Effector memory CD8-positive, alpha-beta T cell (primary cell): ENCODE measurements at regions not wholly inside any gene's neighbourhood (a gene's known extent, or its start where the extent isn't known, plus 50 kb on each side); places are given as distances from the start of the nearest gene placed in this dataset.
"Not testable (repeated sequence)": the region's sequence is repeated elsewhere in the genome, so short reads cannot be mapped to it uniquely, and the experiment has no call there.

ENCODE experiments used
- ATAC-seq: fragments of 150-1000 bp; cut with Tn5 transposase; replicated peaks from 2 replicates; pipeline ENCODE4 v1.10.0; 2021; ENCODE audit warnings: mild to moderate bottlenecking, moderate library complexity
- DNase-seq, 3 experiments: peaks; one replicate each; pipeline ENCODE4 v3.0.0; 2021
- H3K27ac Mint-ChIP-seq, 2 donors: one replicate each; pipeline ENCODE4 v1.8.0; 2022; ENCODE audit warnings: mild to moderate bottlenecking in 2 of 2, mixed read lengths in 2 of 2, moderate library complexity in 2 of 2
- H3K27me3 Mint-ChIP-seq, 2 donors: one replicate each; pipeline ENCODE4 v1.8.0; 2022; ENCODE audit warnings: mixed read lengths in 2 of 2
- H3K36me3 Mint-ChIP-seq: one replicate; pipeline ENCODE4 v1.8.0; 2022; ENCODE audit warnings: mild to moderate bottlenecking, moderate library complexity, mixed read lengths; ENCODE audit not compliant: insufficient read depth
- H3K4me1 Mint-ChIP-seq, 2 donors: one replicate each; pipeline ENCODE4 v1.8.0; 2022; ENCODE audit warnings: low read depth in 2 of 2, mixed read lengths in 2 of 2
- H3K4me3 Mint-ChIP-seq, 2 donors: one replicate each; pipeline ENCODE4 v1.8.0; 2022; ENCODE audit warnings: mild to moderate bottlenecking in 2 of 2, mixed read lengths in 2 of 2, moderate library complexity in 2 of 2
- H3K9me3 Mint-ChIP-seq, 2 donors: one replicate each; pipeline ENCODE4 v1.8.0; 2022; ENCODE audit warnings: mixed read lengths in 2 of 2

DNA sequence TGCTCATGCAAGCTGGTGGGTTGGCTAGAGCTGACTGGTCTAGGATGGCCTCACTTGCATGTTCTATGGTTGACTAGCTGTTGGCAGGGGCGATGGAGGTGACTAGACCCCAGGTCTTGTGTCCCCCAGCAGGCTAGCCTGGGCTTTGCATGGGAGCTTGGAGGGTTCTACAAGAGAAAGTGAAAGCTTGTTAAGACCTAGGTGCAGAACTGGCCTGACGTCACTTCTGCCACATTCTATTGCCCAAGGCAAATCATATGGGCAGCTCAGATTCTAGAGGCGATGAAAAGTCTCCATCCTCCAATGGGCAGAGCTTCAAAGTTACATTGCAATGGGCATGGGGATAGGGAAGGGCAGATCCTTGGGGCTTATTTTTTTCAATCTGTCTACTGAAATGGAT lies 170.9 kb downstream of the MIAT start:
- Mint-ChIP-seq H3K27me3 (no peaks in the 10 kb centered on the region), H3K36me3 (no peaks in the 10 kb centered on the region), H3K9me3 (no peaks in the 10 kb centered on the region), H3K4me1 (peaks cover 0 to 2% of the 10 kb centered on the region in 2 donors), H3K4me3 (no peak overlapping the region), H3K27ac (peak overlapping the region in 1 of 2 donors; percentile 0)
- ATAC-seq: no peak
- no peak for DNase-seq

DNA sequence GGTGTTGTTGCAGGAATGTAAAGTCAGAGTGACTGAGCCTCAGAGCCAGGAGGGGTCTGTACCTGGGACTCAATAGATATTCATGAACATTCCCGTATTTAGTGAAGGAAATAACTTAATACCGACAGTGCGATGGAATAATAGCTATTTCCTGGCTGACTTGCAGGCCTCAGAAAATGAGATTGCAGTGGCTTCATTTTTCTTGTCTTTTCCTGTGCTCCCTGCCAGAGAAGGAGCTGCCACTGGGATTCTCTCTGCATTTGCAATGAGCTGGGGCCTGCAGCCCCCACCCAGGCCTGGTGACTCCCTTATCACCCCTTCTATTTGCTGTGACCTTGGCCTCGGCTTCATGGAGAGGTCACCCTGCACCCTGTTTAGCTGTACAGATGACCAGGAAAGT lies 173.4 kb downstream of the MIAT start:
- Mint-ChIP-seq H3K27me3 (peaks cover 0 to 5% of the 10 kb centered on the region in 2 donors), H3K36me3 (no peaks in the 10 kb centered on the region), H3K4me1 (peaks cover 0 to 2% of the 10 kb centered on the region in 2 donors), H3K4me3 (no peak overlapping the region), H3K27ac (no peak overlapping the region), H3K9me3 (no peaks in the 10 kb centered on the region)
- ATAC-seq: no peak
- no peak for DNase-seq

DNA sequence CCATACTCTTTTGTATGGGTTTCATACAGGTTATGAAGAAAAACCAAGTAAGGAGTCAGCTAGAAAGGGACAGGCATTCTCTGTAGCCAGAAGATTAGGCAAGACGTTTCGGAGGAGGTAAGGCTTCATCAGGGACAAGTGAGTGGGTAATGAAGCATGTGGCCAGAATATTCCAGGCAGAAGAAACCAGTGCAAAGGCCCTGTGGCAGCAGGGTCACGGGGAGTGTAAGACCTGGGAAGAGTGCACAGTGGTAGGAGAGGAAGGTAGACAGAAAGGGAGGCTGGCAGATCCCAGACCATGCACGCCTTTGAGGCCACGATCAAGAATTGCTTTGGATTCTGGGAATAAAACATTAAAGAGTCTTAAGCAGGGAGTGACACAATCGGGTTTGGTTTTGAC lies 177.6 kb downstream of the MIAT start:
- H3K9me3 Mint-ChIP-seq: no peaks in the 10 kb centered on the region
- H3K4me3 Mint-ChIP-seq: no peak overlapping the region
- no peaks in the 10 kb centered on the region for H3K4me1 Mint-ChIP-seq
- peaks cover 0 to 5% of the 10 kb centered on the region in 2 donors for H3K27me3 Mint-ChIP-seq
- ATAC-seq (no peak), DNase-seq (no peak)
- no peak overlapping the region for H3K27ac Mint-ChIP-seq
- no peaks in the 10 kb centered on the region for H3K36me3 Mint-ChIP-seq

DNA sequence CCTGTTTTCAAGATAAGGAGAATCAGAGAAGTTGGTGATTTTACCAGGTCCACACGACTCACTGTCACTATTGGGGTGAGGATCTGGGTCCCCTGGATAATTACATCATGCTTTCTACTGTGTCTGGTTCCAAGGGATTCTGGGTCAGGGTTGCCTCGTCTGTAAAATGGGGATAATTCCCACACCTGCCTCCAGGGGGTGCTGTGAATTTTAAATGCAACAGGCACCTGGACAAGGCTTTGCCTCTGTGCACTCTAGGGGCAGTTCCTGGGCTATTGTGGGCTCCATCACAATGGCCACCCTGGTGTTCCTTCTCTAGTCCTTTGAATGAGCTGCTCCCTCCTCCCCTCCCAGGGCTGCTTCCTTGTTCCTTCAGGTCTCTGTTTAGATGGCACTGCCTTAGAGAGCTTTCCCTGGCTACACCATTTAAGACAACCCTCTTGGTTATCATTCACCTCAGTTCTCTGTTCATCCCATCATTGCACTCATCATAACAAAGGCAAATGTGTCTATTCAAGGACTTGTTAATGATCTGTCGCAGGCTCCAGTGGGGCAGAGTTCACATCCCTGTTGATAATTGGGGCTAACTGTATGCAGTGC lies 178.6 kb downstream of the MIAT start:
- DNase-seq (peak; percentile 11 to 40 (median 15)), ATAC-seq (no peak)
- Mint-ChIP-seq H3K9me3 (no peaks in the 10 kb centered on the region), H3K4me1 (no peaks in the 10 kb centered on the region), H3K36me3 (no peaks in the 10 kb centered on the region), H3K27ac (no peak overlapping the region), H3K4me3 (no peak overlapping the region), H3K27me3 (peaks cover 0 to 5% of the 10 kb centered on the region in 2 donors)

DNA sequence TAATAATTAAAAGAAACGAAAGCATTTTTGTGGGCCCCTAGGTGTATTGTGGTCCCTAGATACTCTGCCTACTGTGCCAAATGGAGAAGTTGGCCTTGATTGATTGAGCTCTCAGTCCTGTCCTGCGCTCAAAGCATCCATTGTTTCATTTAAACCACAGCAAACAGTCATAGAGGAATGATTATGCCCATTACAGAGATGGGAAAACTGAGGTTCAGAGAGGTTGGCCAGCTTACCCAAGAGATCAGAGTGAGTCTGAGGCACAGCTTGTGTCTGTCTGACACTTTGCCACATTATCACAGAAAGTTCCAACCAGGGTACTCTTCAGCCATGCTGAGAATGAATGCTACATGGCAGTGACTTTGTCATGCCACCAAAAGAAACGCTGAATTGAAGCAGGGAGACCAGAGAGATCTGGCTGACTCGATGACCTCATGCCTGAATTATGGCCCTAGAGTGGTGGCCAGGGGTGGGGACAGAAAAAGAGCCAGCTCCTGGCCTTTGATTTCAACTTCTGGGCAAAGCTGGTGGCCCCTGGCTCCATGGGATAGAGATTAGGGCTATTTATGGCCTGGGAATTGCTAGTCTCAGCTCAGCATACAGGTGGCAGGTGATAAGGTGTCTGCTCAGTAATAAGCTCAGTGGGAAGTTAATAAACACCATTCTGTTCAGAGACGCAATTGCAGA lies 180.5 kb downstream of the MIAT start:
- no peak overlapping the region for H3K4me3 Mint-ChIP-seq
- DNase-seq (no peak), ATAC-seq (no peak)
- peaks cover 0 to 5% of the 10 kb centered on the region in 2 donors for H3K27me3 Mint-ChIP-seq
- no peaks in the 10 kb centered on the region for H3K36me3 Mint-ChIP-seq
- no peaks in the 10 kb centered on the region for H3K9me3 Mint-ChIP-seq
- no peaks in the 10 kb centered on the region for H3K4me1 Mint-ChIP-seq
- H3K27ac Mint-ChIP-seq: no peak overlapping the region

DNA sequence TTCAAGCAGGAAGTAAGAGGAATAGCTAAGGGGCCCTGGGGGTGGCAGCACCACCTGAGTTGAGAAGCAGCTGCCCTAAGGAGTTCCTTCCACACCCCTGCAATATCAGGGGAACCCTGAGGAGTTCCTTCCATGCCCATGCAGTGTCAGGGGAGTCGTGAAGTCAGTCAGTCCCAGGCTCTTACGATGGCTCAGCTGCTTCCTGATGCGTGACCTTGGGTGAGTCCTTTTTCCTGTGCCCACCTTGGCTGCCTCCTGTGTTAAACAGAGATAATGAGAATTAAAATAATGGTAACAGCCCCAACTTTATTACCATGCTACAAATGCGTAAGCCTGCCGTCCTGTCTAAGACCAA lies 181.1 kb downstream of the MIAT start:
- H3K27ac Mint-ChIP-seq: peak overlapping the region in 1 of 2 donors; percentile 38
- ATAC-seq (no peak), DNase-seq (no peak)
- H3K4me1 Mint-ChIP-seq: no peaks in the 10 kb centered on the region
- H3K27me3 Mint-ChIP-seq: peaks cover 0 to 5% of the 10 kb centered on the region in 2 donors
- no peak overlapping the region for H3K4me3 Mint-ChIP-seq
- H3K36me3 Mint-ChIP-seq: no peaks in the 10 kb centered on the region
- no peaks in the 10 kb centered on the region for H3K9me3 Mint-ChIP-seq

DNA sequence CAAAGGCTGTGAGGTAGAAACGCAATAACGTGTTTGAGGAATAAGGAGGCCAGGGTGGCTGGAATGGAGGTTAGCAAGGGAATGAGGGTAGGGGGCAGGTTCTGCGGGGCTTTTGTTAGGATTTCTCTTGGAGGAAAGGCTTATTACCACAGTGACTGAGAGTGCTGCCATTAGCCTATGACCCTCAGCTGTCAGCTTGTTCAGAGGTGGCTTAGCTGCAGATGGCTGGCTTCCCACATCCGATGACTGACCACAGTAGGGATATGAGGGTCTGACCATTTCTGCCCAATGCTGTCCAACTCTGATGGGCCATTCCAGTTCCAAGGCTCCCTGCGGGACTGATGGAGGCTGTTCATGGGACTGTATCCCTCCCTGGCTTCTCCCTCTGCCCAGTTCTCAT lies 181.8 kb downstream of the MIAT start:
- no peaks in the 10 kb centered on the region for H3K4me1 Mint-ChIP-seq
- no peaks in the 10 kb centered on the region for H3K36me3 Mint-ChIP-seq
- H3K27ac Mint-ChIP-seq: peak overlapping the region in 1 of 2 donors; percentile 38
- ATAC-seq (no peak), DNase-seq (no peak)
- H3K4me3 Mint-ChIP-seq: no peak overlapping the region
- H3K27me3 Mint-ChIP-seq: no peaks in the 10 kb centered on the region
- no peaks in the 10 kb centered on the region for H3K9me3 Mint-ChIP-seq

DNA sequence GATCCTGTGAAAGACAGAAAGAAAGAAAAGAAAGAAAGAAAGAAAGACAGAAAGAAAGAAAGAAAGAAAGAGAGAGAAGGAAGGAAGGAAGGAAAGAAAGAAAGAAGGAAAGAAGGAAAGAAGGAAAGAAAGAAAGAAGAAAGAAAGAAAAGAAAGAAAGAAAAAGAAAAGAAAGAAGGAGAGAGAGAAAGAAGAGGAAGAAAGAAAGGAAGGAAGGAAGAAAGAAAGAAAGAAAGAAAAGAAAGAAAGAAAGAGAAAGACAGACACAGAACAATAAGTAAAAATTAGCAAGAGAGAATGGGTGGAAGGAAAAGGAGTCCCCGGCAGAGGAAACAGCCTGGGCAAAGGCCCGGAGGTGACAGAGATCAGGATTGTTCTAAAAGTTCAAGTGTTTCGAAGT lies 183.4 kb downstream of the MIAT start:
- not testable (repeated sequence) for H3K4me1 Mint-ChIP-seq, ATAC-seq, DNase-seq, H3K9me3 Mint-ChIP-seq, H3K27ac Mint-ChIP-seq, H3K27me3 Mint-ChIP-seq, H3K36me3 Mint-ChIP-seq, H3K4me3 Mint-ChIP-seq

DNA sequence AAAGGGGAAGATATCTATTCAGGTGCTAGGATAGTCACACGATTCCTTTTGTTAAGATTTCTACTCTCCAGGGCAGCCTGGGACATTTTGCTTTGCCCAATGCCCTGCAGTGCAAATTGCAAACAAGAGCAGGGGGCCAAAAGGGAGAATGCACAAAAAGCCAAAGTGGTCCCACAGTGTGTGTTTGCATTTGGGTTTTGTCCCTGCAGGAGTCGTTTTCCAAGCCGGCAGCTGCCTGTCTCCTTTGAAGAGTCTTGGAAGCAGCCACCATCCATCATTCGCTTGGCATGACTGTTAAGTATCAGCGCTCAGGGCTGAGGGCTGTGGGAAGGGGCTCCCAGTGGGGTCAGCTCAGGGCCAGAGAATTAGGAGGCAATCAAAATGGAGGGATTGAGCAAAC lies 184.7 kb downstream of the MIAT start:
- Mint-ChIP-seq H3K4me1 (peaks cover 5 to 11% of the 10 kb centered on the region in 2 donors), H3K27ac (no peak overlapping the region), H3K9me3 (no peaks in the 10 kb centered on the region), H3K27me3 (no peaks in the 10 kb centered on the region), H3K4me3 (no peak overlapping the region), H3K36me3 (no peaks in the 10 kb centered on the region)
- ATAC-seq (no peak), DNase-seq (no peak)

DNA sequence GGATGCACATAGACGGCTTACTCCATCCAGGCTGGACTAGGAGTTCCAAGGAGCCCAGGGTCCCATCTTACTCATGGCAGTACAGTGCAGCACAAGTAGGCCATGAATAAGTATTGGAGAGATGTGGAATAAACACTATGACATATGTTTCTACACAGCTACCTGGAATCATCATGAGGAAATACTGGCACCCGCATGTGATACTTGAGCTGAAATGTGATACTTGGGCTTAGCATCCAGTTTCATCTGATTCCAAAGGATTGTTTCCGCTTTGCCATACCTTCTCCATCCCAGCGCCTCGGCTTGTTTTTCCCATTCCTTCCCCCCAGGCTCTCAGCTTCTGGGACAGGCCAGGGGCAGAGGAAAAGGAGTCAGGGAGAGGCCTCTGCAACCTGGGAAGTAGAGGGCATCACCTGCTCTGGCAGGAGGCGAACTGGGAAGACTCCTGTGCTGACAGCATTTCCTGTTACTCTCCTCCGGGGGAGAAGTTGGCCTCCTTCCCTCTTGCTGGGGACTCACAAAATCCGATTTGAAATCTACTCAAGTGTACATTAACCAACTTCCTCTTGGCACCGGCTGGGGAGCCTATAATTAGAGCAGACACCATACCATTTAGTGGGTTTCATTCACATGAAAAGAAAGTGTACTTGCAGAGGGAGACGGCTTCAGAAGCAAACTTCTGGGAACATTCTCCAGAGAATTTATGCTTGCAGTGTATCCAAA lies 187.8 kb downstream of the MIAT start:
- no peaks in the 10 kb centered on the region for H3K9me3 Mint-ChIP-seq
- ATAC-seq (no peak), DNase-seq (no peak)
- H3K27me3 Mint-ChIP-seq: no peaks in the 10 kb centered on the region
- no peak overlapping the region for H3K27ac Mint-ChIP-seq
- no peak overlapping the region for H3K4me3 Mint-ChIP-seq
- no peaks in the 10 kb centered on the region for H3K36me3 Mint-ChIP-seq
- H3K4me1 Mint-ChIP-seq: peaks cover 8 to 11% of the 10 kb centered on the region in 2 donors

DNA sequence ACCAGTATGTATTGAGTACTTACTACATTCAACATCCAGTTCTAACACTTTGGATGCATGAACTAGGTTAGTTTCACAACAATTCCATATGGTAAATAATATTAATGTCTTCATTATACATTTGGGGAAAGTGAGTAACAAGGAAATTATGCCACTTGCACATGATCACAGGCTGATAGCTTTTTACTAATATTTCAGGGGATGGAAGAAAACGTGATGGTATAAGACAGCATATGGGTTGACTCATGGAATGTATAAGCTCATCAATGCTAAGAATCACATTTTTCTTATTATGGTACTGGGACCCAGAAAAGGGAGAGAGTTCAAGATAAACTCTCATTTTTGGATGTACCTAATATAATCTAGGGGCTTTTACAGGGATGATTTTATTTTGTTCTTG lies 188.7 kb downstream of the MIAT start:
- Mint-ChIP-seq H3K27me3 (no peaks in the 10 kb centered on the region), H3K4me1 (peaks cover 8 to 11% of the 10 kb centered on the region in 2 donors), H3K36me3 (no peaks in the 10 kb centered on the region), H3K9me3 (no peaks in the 10 kb centered on the region), H3K4me3 (no peak overlapping the region), H3K27ac (no peak overlapping the region)
- DNase-seq (no peak), ATAC-seq (no peak)

DNA sequence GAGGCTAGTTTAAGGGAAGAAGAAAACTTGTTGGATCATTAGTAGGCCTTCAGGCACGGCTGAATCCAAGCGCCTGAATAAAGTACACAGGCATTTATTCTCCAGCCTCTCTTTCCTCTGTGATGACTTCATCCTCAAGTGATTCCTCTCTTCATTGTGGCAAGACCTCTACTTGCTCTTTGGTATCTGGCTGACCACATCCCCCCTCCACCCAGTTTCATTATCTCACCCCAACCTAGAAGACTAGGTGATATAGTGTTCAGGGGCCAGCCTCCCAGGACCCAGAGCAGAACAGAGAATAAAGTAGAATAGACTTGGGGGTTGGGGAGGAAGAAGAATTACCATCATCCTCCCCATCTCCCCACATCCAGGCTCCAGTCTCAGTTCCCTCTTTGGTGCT lies 189.3 kb downstream of the MIAT start:
- Mint-ChIP-seq H3K27me3 (no peaks in the 10 kb centered on the region), H3K9me3 (no peaks in the 10 kb centered on the region), H3K36me3 (no peaks in the 10 kb centered on the region), H3K4me1 (peaks cover 8 to 11% of the 10 kb centered on the region in 2 donors), H3K4me3 (no peak overlapping the region), H3K27ac (no peak overlapping the region)
- no peak for DNase-seq
- no peak for ATAC-seq

DNA sequence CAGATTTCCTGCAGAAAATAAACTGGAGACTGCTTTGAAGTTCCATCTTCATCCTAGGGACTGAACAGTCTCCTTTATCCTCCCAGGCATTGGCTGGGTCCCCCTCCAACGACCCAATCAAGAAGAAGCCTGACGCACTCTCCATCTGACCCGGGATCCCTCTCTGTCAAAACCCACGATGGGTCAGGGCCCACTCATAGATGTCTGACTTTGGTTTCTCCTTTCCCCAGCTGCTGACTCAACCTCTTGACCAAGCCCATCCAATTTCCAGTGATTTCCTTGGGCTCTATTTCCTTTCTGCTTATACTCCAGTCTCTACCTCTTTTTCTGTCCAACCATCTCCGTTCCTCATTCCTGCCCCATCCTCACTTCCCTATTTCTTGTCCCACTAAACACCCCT lies 189.7 kb downstream of the MIAT start:
- no peaks in the 10 kb centered on the region for H3K27me3 Mint-ChIP-seq
- H3K36me3 Mint-ChIP-seq: no peaks in the 10 kb centered on the region
- H3K9me3 Mint-ChIP-seq: no peaks in the 10 kb centered on the region
- ATAC-seq: no peak
- no peak overlapping the region for H3K4me3 Mint-ChIP-seq
- no peak for DNase-seq
- H3K27ac Mint-ChIP-seq: no peak overlapping the region
- H3K4me1 Mint-ChIP-seq: peaks cover 8 to 11% of the 10 kb centered on the region in 2 donors

DNA sequence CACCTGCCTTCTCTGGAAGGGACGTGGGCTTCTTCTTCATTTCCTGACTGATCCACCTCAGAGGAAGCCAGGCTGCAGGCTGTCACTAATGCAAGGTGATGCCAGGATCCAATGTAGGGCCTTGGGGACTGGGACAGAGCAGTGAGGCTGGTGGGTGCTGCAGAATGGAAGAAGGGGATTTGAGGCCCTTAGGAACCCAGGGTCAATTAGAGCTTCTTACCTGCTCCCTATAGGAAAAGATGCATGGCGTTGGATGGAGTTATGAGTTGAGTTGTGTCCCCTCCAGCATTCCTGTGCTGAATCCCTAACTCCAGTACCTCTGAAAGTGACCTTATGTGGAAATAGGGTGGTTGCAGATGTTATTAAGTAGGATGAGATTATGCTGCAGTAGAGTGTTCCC lies 190.4 kb downstream of the MIAT start:
- Mint-ChIP-seq H3K27me3 (no peaks in the 10 kb centered on the region), H3K36me3 (no peaks in the 10 kb centered on the region), H3K4me3 (no peak overlapping the region), H3K4me1 (peaks cover 8 to 11% of the 10 kb centered on the region in 2 donors), H3K9me3 (no peaks in the 10 kb centered on the region), H3K27ac (no peak overlapping the region)
- DNase-seq: no peak
- ATAC-seq: no peak
